Mesothelial cell of epicardium (in vitro differentiated cells): ENCODE measurements at regions not wholly inside any gene's neighbourhood (a gene's known extent, or its start where the extent isn't known, plus 50 kb on each side); places are given as distances from the start of the nearest gene placed in this dataset.

Source experiments
- DNase-seq, 2 experiments: peaks; one replicate each; pipeline ENCODE4 v3.0.0; 2021; ENCODE audit warnings: low spot score in 2 of 2; ENCODE audit not compliant: unreplicated experiment in 2 of 2
- H3K27ac Mint-ChIP-seq: 2 replicates; pipeline ENCODE4 v1.8.0; 2021; ENCODE audit warnings: mixed read lengths
- H3K27me3 Mint-ChIP-seq: 2 replicates; pipeline ENCODE4 v1.8.0; 2021; ENCODE audit warnings: low read depth, mixed read lengths
- H3K36me3 Mint-ChIP-seq: 2 replicates; pipeline ENCODE4 v1.8.0; 2021; ENCODE audit warnings: mixed read lengths
- H3K4me1 Mint-ChIP-seq: 2 replicates; pipeline ENCODE4 v1.8.0; 2021; ENCODE audit warnings: mixed read lengths
- H3K4me3 Mint-ChIP-seq: 2 replicates; pipeline ENCODE4 v1.8.0; 2021; ENCODE audit warnings: mild to moderate bottlenecking, moderate library complexity, mixed read lengths
- H3K9me3 Mint-ChIP-seq: 2 replicates; pipeline ENCODE4 v1.8.0; 2021; ENCODE audit warnings: mixed read lengths
- CTCF ChIP-seq: fragments of 200-600 bp; sonication (generic); IDR thresholded peaks from one replicate; pipeline ENCODE4 v1.5.0; 2021; ENCODE audit warnings: antibody characterized with exemption; ENCODE audit not compliant: unreplicated experiment

- no peak for DNase-seq
- TF ChIP-seq CTCF: no peak
- Mint-ChIP-seq H3K27me3 (peaks cover 4% of the 10 kb centered on the region), H3K27ac (no peak overlapping the region), H3K36me3 (no peaks in the 10 kb centered on the region), H3K4me3 (no peak overlapping the region), H3K9me3 (peaks cover 8% of the 10 kb centered on the region), H3K4me1 (no peaks in the 10 kb centered on the region)
Observed at GRCh38 chr2:75333646-75334045, 134.3 kb upstream of the TACR1 start.

- DNase-seq: no peak
- Mint-ChIP-seq H3K27ac (no peak overlapping the region), H3K4me1 (no peaks in the 10 kb centered on the region), H3K4me3 (no peak overlapping the region), H3K9me3 (peaks cover 8% of the 10 kb centered on the region), H3K36me3 (no peaks in the 10 kb centered on the region), H3K27me3 (peaks cover 4% of the 10 kb centered on the region)
- no peak for TF ChIP-seq CTCF
Observed at GRCh38 chr2:75328156-75328555, 128.8 kb upstream of the TACR1 start.

- Mint-ChIP-seq H3K27ac (no peak overlapping the region), H3K9me3 (peaks cover 8% of the 10 kb centered on the region), H3K4me3 (no peak overlapping the region), H3K27me3 (peaks cover 4% of the 10 kb centered on the region), H3K36me3 (no peaks in the 10 kb centered on the region), H3K4me1 (no peaks in the 10 kb centered on the region)
- DNase-seq: no peak
- no peak for TF ChIP-seq CTCF
Observed at GRCh38 chr2:75327334-75327733, 128.0 kb upstream of the TACR1 start.

- TF ChIP-seq CTCF: no peak
- DNase-seq: no peak
- Mint-ChIP-seq H3K27ac (no peak overlapping the region), H3K4me1 (peaks cover 5% of the 10 kb centered on the region), H3K36me3 (no peaks in the 10 kb centered on the region), H3K9me3 (peaks cover 8% of the 10 kb centered on the region), H3K4me3 (no peak overlapping the region), H3K27me3 (peaks cover 4% of the 10 kb centered on the region)
Observed at GRCh38 chr2:75326645-75327044, 127.3 kb upstream of the TACR1 start.

- Mint-ChIP-seq H3K4me3 (no peak overlapping the region), H3K4me1 (peaks cover 15% of the 10 kb centered on the region), H3K27ac (no peak overlapping the region), H3K9me3 (peaks cover 8% of the 10 kb centered on the region), H3K36me3 (no peaks in the 10 kb centered on the region), H3K27me3 (peaks cover 4% of the 10 kb centered on the region)
- no peak for TF ChIP-seq CTCF
- DNase-seq: no peak
Observed at GRCh38 chr2:75325594-75325993, 126.3 kb upstream of the TACR1 start.

GRCh38 chr2:75324861-75325284 is 125.6 kb upstream of the TACR1 start:
- H3K36me3 Mint-ChIP-seq: no peaks in the 10 kb centered on the region
- no peak for DNase-seq
- H3K4me3 Mint-ChIP-seq: no peak overlapping the region
- H3K4me1 Mint-ChIP-seq: peaks cover 16% of the 10 kb centered on the region
- no peak overlapping the region for H3K27ac Mint-ChIP-seq
- H3K27me3 Mint-ChIP-seq: peaks cover 4% of the 10 kb centered on the region
- TF ChIP-seq CTCF: no peak
- peaks cover 8% of the 10 kb centered on the region for H3K9me3 Mint-ChIP-seq
